ENCODE measurements at regions not wholly inside any gene's neighbourhood (a gene's known extent, or its start where the extent isn't known, plus 50 kb on each side); places are given as distances from the start of the nearest gene placed in this dataset.

DNA sequence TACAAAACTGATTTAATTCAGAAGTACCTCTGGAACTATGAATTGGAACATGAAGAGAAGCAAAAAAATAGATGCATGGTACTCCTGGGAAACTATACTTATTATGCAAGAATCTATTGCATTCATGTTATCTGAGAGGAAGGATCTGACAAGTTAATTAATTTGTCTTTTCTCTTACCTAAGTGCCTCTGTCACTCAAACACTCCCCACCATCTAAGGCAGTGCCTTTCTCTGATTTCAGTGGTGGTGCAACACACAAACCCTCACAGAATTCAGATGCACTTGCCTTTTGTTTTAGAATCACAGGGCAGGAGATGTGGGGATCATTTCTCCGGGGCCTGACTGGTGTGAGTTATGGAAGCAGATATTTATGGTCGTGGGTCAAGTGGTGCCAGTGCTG is 52.5 kb upstream of the C9orf72 start:
- H3K9me3 Mint-ChIP-seq: no peaks in the 10 kb centered on the region
- POLR2A ChIA-PET: no interaction called here

DNA sequence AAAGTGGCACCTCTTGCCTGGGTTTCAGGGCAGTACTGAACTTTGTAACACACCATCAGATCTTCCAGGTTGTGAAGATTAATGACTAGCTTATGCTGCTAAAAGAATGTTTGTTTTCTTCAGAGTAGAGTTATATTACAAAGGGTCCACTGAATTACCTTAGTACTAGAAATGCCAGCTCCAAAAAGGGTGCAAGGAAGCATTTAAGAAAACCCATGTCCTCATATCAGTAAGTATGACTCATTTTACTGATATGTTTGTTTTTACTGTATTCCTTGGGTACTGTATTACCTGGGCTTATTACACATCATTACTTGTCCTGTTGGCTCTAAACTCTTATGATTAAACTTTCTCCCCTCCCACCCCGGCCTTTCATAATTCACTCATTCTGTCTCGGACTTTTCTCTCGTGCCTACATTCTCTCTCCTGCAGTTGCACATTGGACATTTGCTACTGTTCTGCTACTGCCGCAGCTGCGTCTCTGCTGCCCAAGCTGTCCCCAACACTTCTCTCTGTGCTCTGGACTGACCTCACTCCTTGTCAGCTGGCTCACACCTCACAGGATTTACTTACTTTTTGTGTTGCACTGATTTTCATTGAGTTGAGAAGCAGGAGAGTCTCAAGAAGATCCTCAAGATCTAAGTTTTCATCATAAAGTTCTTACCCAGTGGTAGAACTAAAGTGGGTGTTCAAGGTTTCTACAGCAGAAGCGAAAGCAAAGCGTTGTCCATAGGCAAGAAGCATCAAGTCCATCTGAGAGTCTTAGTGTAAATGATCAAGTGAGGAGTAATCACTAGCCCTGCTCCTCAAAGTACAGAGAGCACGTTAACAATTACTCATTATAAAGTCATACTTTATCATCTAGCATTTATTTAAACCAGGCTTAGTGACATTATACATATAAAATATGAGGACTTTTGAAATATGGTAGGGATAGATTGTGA is 53.2 kb upstream of the C9orf72 start:
- DNase-seq: no peak
- POLR2A ChIA-PET: interaction anchor here (0.5 kb wide), 1 partner anchor 34 kb away, joined by 3 read pairs; no protein-coding TSS in a partner anchor
- no peaks in the 10 kb centered on the region for H3K36me3 Mint-ChIP-seq (ENCODE audit: low read depth)
- H3K4me1 Mint-ChIP-seq (ENCODE audit: low read depth): no peaks in the 10 kb centered on the region
- CTCF ChIA-PET: no interaction called here
- no peak for ATAC-seq
- no peaks in the 10 kb centered on the region for H3K9me3 Mint-ChIP-seq
- TF ChIP-seq, protein P1, sequence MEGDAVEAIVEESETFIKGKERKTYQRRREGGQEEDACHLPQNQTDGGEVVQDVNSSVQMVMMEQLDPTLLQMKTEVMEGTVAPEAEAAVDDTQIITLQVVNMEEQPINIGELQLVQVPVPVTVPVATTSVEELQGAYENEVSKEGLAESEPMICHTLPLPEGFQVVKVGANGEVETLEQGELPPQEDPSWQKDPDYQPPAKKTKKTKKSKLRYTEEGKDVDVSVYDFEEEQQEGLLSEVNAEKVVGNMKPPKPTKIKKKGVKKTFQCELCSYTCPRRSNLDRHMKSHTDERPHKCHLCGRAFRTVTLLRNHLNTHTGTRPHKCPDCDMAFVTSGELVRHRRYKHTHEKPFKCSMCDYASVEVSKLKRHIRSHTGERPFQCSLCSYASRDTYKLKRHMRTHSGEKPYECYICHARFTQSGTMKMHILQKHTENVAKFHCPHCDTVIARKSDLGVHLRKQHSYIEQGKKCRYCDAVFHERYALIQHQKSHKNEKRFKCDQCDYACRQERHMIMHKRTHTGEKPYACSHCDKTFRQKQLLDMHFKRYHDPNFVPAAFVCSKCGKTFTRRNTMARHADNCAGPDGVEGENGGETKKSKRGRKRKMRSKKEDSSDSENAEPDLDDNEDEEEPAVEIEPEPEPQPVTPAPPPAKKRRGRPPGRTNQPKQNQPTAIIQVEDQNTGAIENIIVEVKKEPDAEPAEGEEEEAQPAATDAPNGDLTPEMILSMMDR (IDR thresholded peaks at IDR 0.05): no peak
- intact Hi-C loops (cut with micrococcal nuclease): no loop called here
- no peaks in the 10 kb centered on the region for H3K27me3 Mint-ChIP-seq
- no peak overlapping the region for H3K4me3 Mint-ChIP-seq
- no peak overlapping the region for H3K27ac Mint-ChIP-seq

More for the DNA sequence above, 52.5 kb upstream of the C9orf72 start:
- intact Hi-C loops (cut with micrococcal nuclease): no loop called here
- ATAC-seq (no peak), DNase-seq (no peak)
- H3K27me3 Mint-ChIP-seq: no peaks in the 10 kb centered on the region
- CTCF ChIA-PET: no interaction called here
- TF ChIP-seq, protein P1 (IDR thresholded peaks at IDR 0.05): no peak
- no peak overlapping the region for H3K4me3 Mint-ChIP-seq
- no peaks in the 10 kb centered on the region for H3K36me3 Mint-ChIP-seq (ENCODE audit: low read depth)
- H3K4me1 Mint-ChIP-seq (ENCODE audit: low read depth): no peaks in the 10 kb centered on the region
- no peak overlapping the region for H3K27ac Mint-ChIP-seq

DNA sequence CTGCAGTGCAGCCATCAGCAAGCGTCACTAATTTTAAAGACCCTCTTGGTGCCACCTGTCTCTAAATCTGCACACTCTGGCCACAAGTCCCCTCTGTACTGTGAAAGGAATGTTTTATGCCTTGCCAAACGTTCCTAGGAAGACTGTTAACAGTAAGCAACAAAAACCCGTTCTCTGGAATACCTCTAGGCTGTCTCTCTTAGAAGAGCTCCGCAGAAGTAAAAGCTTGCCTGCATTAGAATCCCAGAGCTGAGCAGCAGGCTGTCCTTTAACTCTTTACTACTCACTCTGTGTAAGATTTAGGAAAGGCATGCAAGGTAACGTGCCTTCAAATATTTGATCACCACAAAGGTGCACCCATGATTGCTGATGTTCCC is 53.9 kb upstream of the C9orf72 start:
- H3K4me3 Mint-ChIP-seq: no peak overlapping the region
- TF ChIP-seq, protein P1 (IDR thresholded peaks at IDR 0.05): no peak
- intact Hi-C loops (cut with micrococcal nuclease): no loop called here
- ChIA-PET CTCF (no interaction called here), POLR2A (no interaction called here)
- no peak for DNase-seq
- H3K9me3 Mint-ChIP-seq: no peaks in the 10 kb centered on the region
- no peaks in the 10 kb centered on the region for H3K27me3 Mint-ChIP-seq
- no peaks in the 10 kb centered on the region for H3K4me1 Mint-ChIP-seq (ENCODE audit: low read depth)
- ATAC-seq: no peak
- H3K36me3 Mint-ChIP-seq (ENCODE audit: low read depth): no peaks in the 10 kb centered on the region
- H3K27ac Mint-ChIP-seq: no peak overlapping the region

DNA sequence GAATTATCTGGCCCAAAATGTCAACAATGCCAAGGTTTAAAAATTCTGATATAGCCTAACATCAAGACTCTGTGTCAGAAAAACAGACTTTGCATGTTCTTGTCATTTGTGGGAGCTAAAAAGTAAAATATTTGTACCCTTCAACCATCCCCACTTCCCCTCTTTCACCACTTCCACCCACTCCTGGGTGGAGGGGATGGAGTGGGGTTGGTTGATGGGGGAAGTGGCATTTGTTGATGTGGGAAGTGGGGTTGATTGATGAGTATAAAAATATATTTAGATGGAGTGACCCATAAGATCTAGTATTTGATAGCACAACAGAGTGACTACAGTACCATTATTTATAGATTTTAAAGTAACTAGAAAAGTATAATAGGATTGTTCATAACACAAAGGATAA is 55.0 kb upstream of the C9orf72 start:
- no peak for ATAC-seq
- ChIA-PET POLR2A (no interaction called here), CTCF (no interaction called here)
- Mint-ChIP-seq H3K4me3 (no peak overlapping the region), H3K36me3 (ENCODE audit: low read depth) (no peaks in the 10 kb centered on the region), H3K9me3 (no peaks in the 10 kb centered on the region), H3K4me1 (ENCODE audit: low read depth) (no peaks in the 10 kb centered on the region), H3K27ac (no peak overlapping the region), H3K27me3 (no peaks in the 10 kb centered on the region)
- DNase-seq: no peak
- intact Hi-C loops (cut with micrococcal nuclease): no loop called here
- TF ChIP-seq, protein P1 (IDR thresholded peaks at IDR 0.05): no peak

DNA sequence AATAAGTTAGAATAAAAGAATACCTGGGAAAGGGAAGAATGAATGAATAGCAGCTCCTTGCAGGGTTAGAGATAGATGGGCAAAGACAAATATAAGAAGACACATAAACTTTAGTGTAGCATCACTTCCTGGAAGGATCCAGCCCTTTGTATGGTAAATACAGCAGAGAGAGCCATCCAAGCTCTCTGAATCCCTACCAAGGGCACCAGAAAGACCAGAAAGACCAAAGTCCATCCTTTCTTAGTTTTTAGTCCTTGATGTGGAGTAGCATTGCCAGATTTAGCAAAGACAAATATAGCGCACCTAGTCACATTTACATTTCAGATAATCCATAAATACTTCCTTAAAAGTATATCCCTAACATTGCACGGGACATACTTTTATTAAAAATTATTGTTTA is 56.1 kb upstream of the C9orf72 start:
- POLR2A ChIA-PET: no interaction called here
- H3K4me3 Mint-ChIP-seq: no peak overlapping the region
- DNase-seq (no peak), ATAC-seq (no peak)
- no peak overlapping the region for H3K27ac Mint-ChIP-seq
- H3K27me3 Mint-ChIP-seq: no peaks in the 10 kb centered on the region
- no peaks in the 10 kb centered on the region for H3K36me3 Mint-ChIP-seq (ENCODE audit: low read depth)
- CTCF ChIA-PET: no interaction called here
- no peaks in the 10 kb centered on the region for H3K4me1 Mint-ChIP-seq (ENCODE audit: low read depth)
- no peaks in the 10 kb centered on the region for H3K9me3 Mint-ChIP-seq
- intact Hi-C loops (cut with micrococcal nuclease): no loop called here
- TF ChIP-seq, protein P1 (IDR thresholded peaks at IDR 0.05): no peak
